Testis (tissue), 2 donors: ENCODE measurements at regions not wholly inside any gene's neighbourhood (a gene's known extent, or its start where the extent isn't known, plus 50 kb on each side); places are given as distances from the start of the nearest gene placed in this dataset.

ENCODE experiments used
- DNase-seq: peaks from one replicate; pipeline ENCODE4 v3.0.0-alpha.2; 2019
- H3K27ac ChIP-seq, 2 donors: fragments of 200-600 bp; sonication (generic); one replicate each; pipeline ENCODE4 v1.5.1; 2019
- H3K27me3 ChIP-seq: fragments of 200-600 bp; sonication (generic); one replicate; pipeline ENCODE4 v1.5.1; 2019
- H3K36me3 ChIP-seq: fragments of 200-600 bp; sonication (generic); one replicate; pipeline ENCODE4 v1.5.1; 2017; ENCODE audit warnings: low read depth; ENCODE audit errors: missing control alignments
- H3K4me1 ChIP-seq: fragments of 200-600 bp; sonication (generic); one replicate; pipeline ENCODE4 v1.5.1; 2019
- H3K4me3 ChIP-seq, 2 donors: fragments of 200-600 bp; sonication (generic); one replicate each; pipeline ENCODE4 v1.5.1; 2017 to 2019
- H3K9me3 ChIP-seq: fragments of 200-600 bp; sonication (generic); one replicate; pipeline ENCODE4 v1.5.1; 2017
- POLR2A ChIP-seq: fragments of 450-650 bp; IDR thresholded peaks from one replicate; pipeline ENCODE4 v1.6.1; 2017; ENCODE audit warnings: antibody characterized with exemption, mild to moderate bottlenecking, moderate library complexity
- WGBS, 2 donors: methylation state at CpG; one replicate each; pipeline ENCODE4 v1.1.5; 2018; 5-methylcytosine and 5-hydroxymethylcytosine counted together
- intact Hi-C: fragments of 100-400 bp; cut with DNase I; formaldehyde crosslinking; loops from one replicate; pipeline ENCODE4 v1.15.1; 2023; ENCODE audit warnings: low total_unique reads
- TF ChIP-seq, protein P1 (sequence below), 3 experiments: fragments of 450-650 bp in 2 of 3; fragments of 200-600 bp in 1 of 3; sonication (generic) in 1 of 3; IDR thresholded peaks; one replicate each; pipeline ENCODE4 v1.5.1; 2016 to 2019; ENCODE audit warnings: antibody characterized with exemption in 3 of 3, mild to moderate bottlenecking in 2 of 3, moderate library complexity in 1 of 3

DNA sequence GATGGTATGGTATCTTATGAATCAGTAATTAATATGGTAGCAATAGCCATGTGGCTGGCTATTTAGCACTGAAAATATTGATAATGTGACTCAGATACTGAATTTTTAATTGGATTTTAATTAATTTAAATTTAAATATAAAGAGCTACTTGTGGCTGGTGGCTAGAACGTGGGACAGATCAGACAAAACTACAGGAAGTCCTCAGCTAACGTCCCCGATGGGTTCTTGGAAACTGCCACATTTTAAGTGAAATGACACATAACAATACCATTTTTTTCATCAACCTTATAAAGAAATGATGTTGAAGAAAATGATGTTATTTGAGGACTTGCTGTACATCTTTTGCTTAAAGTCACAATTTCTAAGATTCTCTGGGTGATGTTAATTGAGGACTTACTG, 138.1 kb upstream of the FLRT2 start:
- Histone ChIP-seq H3K36me3 (no peaks in the 10 kb centered on the region), H3K27ac (no peak overlapping the region), H3K4me1 (no peaks in the 10 kb centered on the region), H3K4me3 (no peak overlapping the region), H3K27me3 (no peaks in the 10 kb centered on the region), H3K9me3 (no peaks in the 10 kb centered on the region)
- TF ChIP-seq, protein P1, sequence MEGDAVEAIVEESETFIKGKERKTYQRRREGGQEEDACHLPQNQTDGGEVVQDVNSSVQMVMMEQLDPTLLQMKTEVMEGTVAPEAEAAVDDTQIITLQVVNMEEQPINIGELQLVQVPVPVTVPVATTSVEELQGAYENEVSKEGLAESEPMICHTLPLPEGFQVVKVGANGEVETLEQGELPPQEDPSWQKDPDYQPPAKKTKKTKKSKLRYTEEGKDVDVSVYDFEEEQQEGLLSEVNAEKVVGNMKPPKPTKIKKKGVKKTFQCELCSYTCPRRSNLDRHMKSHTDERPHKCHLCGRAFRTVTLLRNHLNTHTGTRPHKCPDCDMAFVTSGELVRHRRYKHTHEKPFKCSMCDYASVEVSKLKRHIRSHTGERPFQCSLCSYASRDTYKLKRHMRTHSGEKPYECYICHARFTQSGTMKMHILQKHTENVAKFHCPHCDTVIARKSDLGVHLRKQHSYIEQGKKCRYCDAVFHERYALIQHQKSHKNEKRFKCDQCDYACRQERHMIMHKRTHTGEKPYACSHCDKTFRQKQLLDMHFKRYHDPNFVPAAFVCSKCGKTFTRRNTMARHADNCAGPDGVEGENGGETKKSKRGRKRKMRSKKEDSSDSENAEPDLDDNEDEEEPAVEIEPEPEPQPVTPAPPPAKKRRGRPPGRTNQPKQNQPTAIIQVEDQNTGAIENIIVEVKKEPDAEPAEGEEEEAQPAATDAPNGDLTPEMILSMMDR (IDR thresholded peaks at IDR 0.05), result no peak
- no peak for TF ChIP-seq POLR2A
- WGBS, 2 donors, result 56 to 85% methylated on average over 3 of the region's 3 CpGs
- DNase-seq, result no peak
- intact Hi-C loops, result no loop called here

DNA sequence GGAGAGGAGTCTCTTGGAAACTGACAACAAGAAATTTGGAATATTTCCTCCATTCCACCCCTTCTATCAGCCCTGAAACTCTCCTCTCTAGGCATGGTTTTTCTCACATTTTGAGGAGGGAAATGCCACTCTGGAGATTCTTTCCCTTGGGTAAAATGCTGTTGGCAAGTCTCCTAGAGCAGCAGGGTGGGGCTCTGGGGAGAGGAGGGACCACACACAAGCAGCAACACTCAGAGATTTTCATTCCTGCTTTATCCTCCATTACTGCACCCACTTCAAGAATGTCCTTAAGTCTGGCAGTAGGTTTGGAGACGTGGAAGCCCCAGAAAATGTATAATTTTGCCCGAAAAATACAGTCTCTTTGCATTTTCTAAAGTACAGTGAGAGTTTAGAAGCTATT, 130.8 kb upstream of the FLRT2 start:
- Histone ChIP-seq H3K4me1 (peaks cover 4% of the 10 kb centered on the region), H3K36me3 (no peaks in the 10 kb centered on the region), H3K27me3 (no peaks in the 10 kb centered on the region), H3K4me3 (no peak overlapping the region), H3K27ac (no peak overlapping the region), H3K9me3 (no peaks in the 10 kb centered on the region)
- intact Hi-C loops, result no loop called here
- DNase-seq, result no peak
- no peak for TF ChIP-seq POLR2A
- TF ChIP-seq, protein P1 (IDR thresholded peaks at IDR 0.05), result no peak
- 50 to 64% methylated on average over 2 of the region's 2 CpGs for WGBS, 2 donors

DNA sequence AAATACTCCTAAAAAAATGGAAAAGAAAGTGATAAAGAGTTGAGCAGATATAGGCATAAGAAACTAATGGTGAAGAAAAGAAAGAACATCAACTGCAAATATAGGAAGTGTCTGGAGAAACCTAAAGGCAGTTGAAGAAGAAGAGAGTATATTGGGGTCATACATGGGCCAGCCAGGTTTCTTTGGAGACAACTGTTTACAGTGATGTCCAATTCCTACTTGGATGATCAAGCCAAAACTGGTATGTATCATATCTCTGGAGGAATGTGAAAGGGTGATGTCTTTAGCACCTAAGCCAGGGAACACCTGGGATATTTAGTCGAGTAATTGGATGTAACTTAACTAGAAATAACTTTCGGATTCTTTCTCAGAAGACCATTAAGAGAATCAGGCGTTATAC, 129.3 kb upstream of the FLRT2 start:
- H3K4me3 ChIP-seq, result no peak overlapping the region
- H3K27ac ChIP-seq, result no peak overlapping the region
- H3K9me3 ChIP-seq, result no peaks in the 10 kb centered on the region
- DNase-seq, result no peak
- TF ChIP-seq, protein P1 (IDR thresholded peaks at IDR 0.05), result no peak
- no peak for TF ChIP-seq POLR2A
- intact Hi-C loops, result no loop called here
- 59 to 69% methylated on average over 3 of the region's 3 CpGs for WGBS, 2 donors
- H3K36me3 ChIP-seq, result no peaks in the 10 kb centered on the region
- H3K4me1 ChIP-seq, result peaks cover 4% of the 10 kb centered on the region
- H3K27me3 ChIP-seq, result no peaks in the 10 kb centered on the region

DNA sequence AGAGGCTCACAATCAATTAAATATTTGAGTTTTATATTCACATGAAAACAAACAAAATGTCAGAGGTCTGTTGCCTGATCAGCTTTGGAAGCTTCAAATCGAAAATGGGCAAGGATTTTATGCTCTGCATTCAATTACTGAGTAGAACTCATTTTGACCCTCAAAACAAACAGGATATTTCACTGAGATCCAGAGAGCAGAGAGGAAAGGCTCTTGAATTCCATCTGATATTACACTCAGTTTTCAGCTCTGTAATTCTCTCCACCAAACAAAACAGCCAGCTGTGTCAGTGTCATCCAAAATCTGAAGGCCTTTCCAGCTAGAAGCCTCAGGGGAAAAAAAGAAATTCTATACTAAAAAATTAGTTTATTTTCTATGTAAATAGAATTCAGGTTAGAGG, 128.6 kb upstream of the FLRT2 start:
- no peak for TF ChIP-seq POLR2A
- TF ChIP-seq, protein P1 (IDR thresholded peaks at IDR 0.05), result no peak
- DNase-seq, result no peak
- Histone ChIP-seq H3K27ac (peak overlapping the region in 1 of 2 donors; percentile 11), H3K27me3 (no peaks in the 10 kb centered on the region), H3K4me1 (peaks cover 4% of the 10 kb centered on the region), H3K36me3 (no peaks in the 10 kb centered on the region), H3K9me3 (no peaks in the 10 kb centered on the region), H3K4me3 (no peak overlapping the region)
- 41 to 57% methylated on average over 1 of the region's 1 CpG for WGBS, 2 donors
- intact Hi-C loops, result no loop called here

DNA sequence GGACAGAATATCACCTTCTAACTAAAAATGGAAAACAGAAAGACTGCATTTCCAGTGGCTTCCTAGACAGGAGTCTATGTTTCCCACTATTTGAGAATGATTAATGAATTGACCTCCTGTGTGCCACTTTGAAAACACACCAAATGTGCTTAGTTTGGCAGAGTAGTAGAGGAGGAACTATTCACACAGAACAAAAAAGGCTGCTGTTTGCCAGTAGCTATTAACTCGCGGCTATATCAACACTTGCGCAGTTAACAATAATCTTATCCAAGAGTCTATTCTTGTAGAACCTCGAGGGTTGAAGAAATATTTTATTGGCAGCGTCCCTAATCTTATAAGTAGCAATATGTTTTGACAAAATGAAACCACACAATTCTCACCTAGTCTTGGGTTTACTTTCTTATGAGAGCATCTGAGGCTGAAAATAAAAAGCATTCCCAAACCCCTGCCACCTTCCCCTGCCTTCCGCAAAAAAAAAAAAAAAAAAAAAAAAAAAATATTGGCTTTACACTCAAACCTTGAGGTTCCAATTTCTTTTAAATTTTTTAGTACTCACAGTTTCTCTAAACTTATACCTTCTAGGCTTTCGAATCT, 127.3 kb upstream of the FLRT2 start:
- WGBS, 2 donors, result 45 to 72% methylated on average over 7 of the region's 7 CpGs
- H3K27ac ChIP-seq, result no peak overlapping the region
- intact Hi-C loops, result no loop called here

More for the DNA sequence above, 127.3 kb upstream of the FLRT2 start:
- H3K4me3 ChIP-seq, result no peak overlapping the region
- no peak for DNase-seq
- H3K4me1 ChIP-seq, result peaks cover 4% of the 10 kb centered on the region
- no peak for TF ChIP-seq POLR2A
- TF ChIP-seq, protein P1 (IDR thresholded peaks at IDR 0.05), result no peak
- H3K9me3 ChIP-seq, result no peaks in the 10 kb centered on the region
- H3K27me3 ChIP-seq, result no peaks in the 10 kb centered on the region
- H3K36me3 ChIP-seq, result no peaks in the 10 kb centered on the region
